ENCODE measurements at regions not wholly inside any gene's neighbourhood (a gene's known extent, or its start where the extent isn't known, plus 50 kb on each side); places are given as distances from the start of the nearest gene placed in this dataset.

DNA sequence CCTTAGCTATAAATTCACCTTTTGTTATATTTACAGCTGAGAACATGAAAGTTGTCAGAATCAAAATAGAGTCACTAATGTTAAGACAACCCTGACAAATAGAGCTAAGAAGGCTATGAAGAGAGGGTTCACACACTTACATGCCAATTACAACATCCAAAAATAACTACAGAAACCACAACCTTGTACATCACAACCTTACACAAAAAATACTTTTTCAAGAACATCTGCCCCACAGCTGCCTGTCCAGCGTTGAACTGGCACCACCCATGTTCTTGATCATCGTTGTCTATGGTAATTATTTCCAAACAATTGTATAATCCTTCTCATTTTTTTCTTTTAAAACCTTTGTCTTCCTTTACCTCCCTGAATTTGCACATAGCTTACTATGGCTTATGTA is 231.2 kb upstream of the FKBP1C start:
- Histone ChIP-seq H3K27me3 (ENCODE audit: control insufficient read depth, insufficient read depth, low read length) (no peaks in the 10 kb centered on the region), H3K14ac (replicated peaks; ENCODE audit: low read depth, low read length) (no peak overlapping the region), H3K4me3 (ENCODE audit: insufficient read depth, low read depth, low read length) (no peak overlapping the region), H2AFZ (replicated peaks; ENCODE audit: low read length, poor library complexity) (no peak overlapping the region), H3K27ac (ENCODE audit: insufficient read depth, low read length) (no peak overlapping the region), H2BK20ac (ENCODE audit: low read depth, low read length) (no peak overlapping the region), H4K91ac (ENCODE audit: insufficient read depth, low read depth, low read length) (no peak overlapping the region), H3K9me3 (ENCODE audit: control insufficient read depth, insufficient read depth, low read length) (no peaks in the 10 kb centered on the region), H2AK9ac (replicated peaks; ENCODE audit: low read depth, low read length, poor library complexity) (no peak overlapping the region), H2AK5ac (ENCODE audit: low read depth, low read length) (no peak overlapping the region), H3K4me1 (ENCODE audit: control insufficient read depth, insufficient read depth, low read length) (no peaks in the 10 kb centered on the region), H4K8ac (ENCODE audit: low read depth in 2 of 2, low read length in 2 of 2) (no peak overlapping the region), H3K23ac (ENCODE audit: low read depth, low read length) (no peak overlapping the region), H4K20me1 (ENCODE audit: insufficient read depth, low read length) (no peaks in the 10 kb centered on the region), H2BK120ac (ENCODE audit: low read depth, low read length) (no peak overlapping the region), H4K5ac (ENCODE audit: low read depth, low read length) (no peak overlapping the region), H3K9me1 (ENCODE audit: insufficient read depth, low read length) (no peaks in the 10 kb centered on the region), H2BK15ac (ENCODE audit: low read depth, low read length) (no peak overlapping the region), H3K36me3 (ENCODE audit: control insufficient read depth, insufficient read depth, low read length) (no peaks in the 10 kb centered on the region), H3K4ac (ENCODE audit: low read depth, low read length) (no peak overlapping the region), H3K79me1 (ENCODE audit: low read depth in 1 of 2, low read length in 2 of 2) (no peaks in the 10 kb centered on the region), H3K4me2 (ENCODE audit: low read depth, low read length) (no peak overlapping the region), H3K18ac (ENCODE audit: low read depth, low read length) (no peak overlapping the region), H3K56ac (ENCODE audit: extremely low read depth, insufficient read depth, low read length) (no peak overlapping the region), H2BK5ac (ENCODE audit: low read depth, low read length, poor library complexity, severe bottlenecking) (no peak overlapping the region), H3K9ac (ENCODE audit: low read depth, low read length) (no peak overlapping the region)
- no TSS peak for BruUV-seq (replicated peaks)
- dilution Hi-C loops (cut with HindIII; ENCODE audit: low sequenced_read_pairs, unreplicated experiment) = no loop called here
- DNase-seq = no peak
- TF ChIP-seq MAZ (IDR thresholded peaks at IDR 0.05; ENCODE audit: borderline replicate concordance, low read depth, low read length) (no peak), RFX5 (IDR thresholded peaks at IDR 0.05; ENCODE audit: low read depth, low read length) (no peak), BHLHE40 (IDR thresholded peaks at IDR 0.05; ENCODE audit: low read depth, low read length) (no peak), SMC3 (IDR thresholded peaks at IDR 0.05; ENCODE audit: low read depth, low read length) (no peak), RCOR1 (IDR thresholded peaks at IDR 0.05; ENCODE audit: insufficient replicate concordance, low read length) (no peak), POLR2A (IDR thresholded peaks at IDR 0.05; ENCODE audit: low read depth, low read length) (no peak), CEBPB (IDR thresholded peaks at IDR 0.05; ENCODE audit: low read depth, low read length) (no peak), MAFK (IDR thresholded peaks at IDR 0.05; ENCODE audit: low read depth, low read length) (no peak), CHD1 (IDR thresholded peaks at IDR 0.05; ENCODE audit: low read depth, low read length) (no peak), MXI1 (IDR thresholded peaks at IDR 0.05; ENCODE audit: borderline replicate concordance, low read depth, low read length) (no peak)
- TF ChIP-seq, protein P1, sequence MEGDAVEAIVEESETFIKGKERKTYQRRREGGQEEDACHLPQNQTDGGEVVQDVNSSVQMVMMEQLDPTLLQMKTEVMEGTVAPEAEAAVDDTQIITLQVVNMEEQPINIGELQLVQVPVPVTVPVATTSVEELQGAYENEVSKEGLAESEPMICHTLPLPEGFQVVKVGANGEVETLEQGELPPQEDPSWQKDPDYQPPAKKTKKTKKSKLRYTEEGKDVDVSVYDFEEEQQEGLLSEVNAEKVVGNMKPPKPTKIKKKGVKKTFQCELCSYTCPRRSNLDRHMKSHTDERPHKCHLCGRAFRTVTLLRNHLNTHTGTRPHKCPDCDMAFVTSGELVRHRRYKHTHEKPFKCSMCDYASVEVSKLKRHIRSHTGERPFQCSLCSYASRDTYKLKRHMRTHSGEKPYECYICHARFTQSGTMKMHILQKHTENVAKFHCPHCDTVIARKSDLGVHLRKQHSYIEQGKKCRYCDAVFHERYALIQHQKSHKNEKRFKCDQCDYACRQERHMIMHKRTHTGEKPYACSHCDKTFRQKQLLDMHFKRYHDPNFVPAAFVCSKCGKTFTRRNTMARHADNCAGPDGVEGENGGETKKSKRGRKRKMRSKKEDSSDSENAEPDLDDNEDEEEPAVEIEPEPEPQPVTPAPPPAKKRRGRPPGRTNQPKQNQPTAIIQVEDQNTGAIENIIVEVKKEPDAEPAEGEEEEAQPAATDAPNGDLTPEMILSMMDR (conservative IDR thresholded peaks at IDR 0.05; ENCODE audit: low read depth, low read length) = no peak
- TF ChIP-seq, protein P2, sequence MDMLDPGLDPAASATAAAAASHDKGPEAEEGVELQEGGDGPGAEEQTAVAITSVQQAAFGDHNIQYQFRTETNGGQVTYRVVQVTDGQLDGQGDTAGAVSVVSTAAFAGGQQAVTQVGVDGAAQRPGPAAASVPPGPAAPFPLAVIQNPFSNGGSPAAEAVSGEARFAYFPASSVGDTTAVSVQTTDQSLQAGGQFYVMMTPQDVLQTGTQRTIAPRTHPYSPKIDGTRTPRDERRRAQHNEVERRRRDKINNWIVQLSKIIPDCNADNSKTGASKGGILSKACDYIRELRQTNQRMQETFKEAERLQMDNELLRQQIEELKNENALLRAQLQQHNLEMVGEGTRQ (IDR thresholded peaks at IDR 0.05; ENCODE audit: low read depth, low read length) = no peak
- no CpG with 5 or more reads among the region's 2 CpGs for WGBS, 2 experiments (ENCODE audit: extremely low coverage in 2 of 2, insufficient read length in 1 of 2)
- ChIA-PET CTCF (interaction anchor here (0.6 kb wide), 1 partner anchor 1068 kb away, joined by 3 read pairs; no protein-coding TSS in a partner anchor), POLR2A (ENCODE audit: unreplicated experiment) (no interaction called here)
- intact Hi-C loops (cut with micrococcal nuclease) = no loop called here
- no peak for ATAC-seq (ENCODE audit: low read depth)
- in situ Hi-C loops (cut with MboI; ENCODE audit: low sequenced_read_pairs) = no loop called here

All from IMR-90 (cell line).